GM19397 (cell line): ENCODE measurements at regions not wholly inside any gene's neighbourhood (a gene's known extent, or its start where the extent isn't known, plus 50 kb on each side); places are given as distances from the start of the nearest gene placed in this dataset.
"Not testable (repeated sequence)": the region's sequence is repeated elsewhere in the genome, so short reads cannot be mapped to it uniquely, and the experiment has no call there.

Experiments used
- ATAC-seq: cut with Tn5 transposase; IDR thresholded peaks from one replicate; pipeline ENCODE4 v1.9.1; 2021; ENCODE audit warnings: mild to moderate bottlenecking, moderate library complexity; ENCODE audit not compliant: unreplicated experiment

GRCh38 chr12:91640021-91640420 lies 457.4 kb upstream of the DCN start:
- ATAC-seq: no peak

GRCh38 chr12:91639327-91639726 lies 456.7 kb upstream of the DCN start:
- no peak for ATAC-seq

GRCh38 chr12:91637789-91638624 lies 455.4 kb upstream of the DCN start:
- ATAC-seq: no peak

- ATAC-seq: no peak
These were observed 454.1 kb upstream of the DCN start for GRCh38 chr12:91636721-91637120.

GRCh38 chr12:91634386-91634713 lies 451.7 kb upstream of the DCN start:
- ATAC-seq: not testable (repeated sequence)

- no peak for ATAC-seq
These were observed 451.2 kb upstream of the DCN start for GRCh38 chr12:91633734-91634357.

GRCh38 chr12:91633206-91633605 lies 450.6 kb upstream of the DCN start:
- ATAC-seq: no peak

- ATAC-seq: no peak
These were observed 449.6 kb upstream of the DCN start for GRCh38 chr12:91632042-91632786.

GRCh38 chr12:91630596-91631293 lies 448.1 kb upstream of the DCN start:
- no peak for ATAC-seq

GRCh38 chr12:91630083-91630482 lies 447.5 kb upstream of the DCN start:
- ATAC-seq: no peak

- ATAC-seq: no peak
These were observed 446.8 kb upstream of the DCN start for GRCh38 chr12:91629440-91629839.

GRCh38 chr12:91628656-91629055 lies 446.0 kb upstream of the DCN start:
- no peak for ATAC-seq

- no peak for ATAC-seq
These were observed 444.6 kb upstream of the DCN start for GRCh38 chr12:91627225-91627624.

- no peak for ATAC-seq
These were observed 440.4 kb upstream of the DCN start for GRCh38 chr12:91622981-91623380.

GRCh38 chr12:91622037-91622436 lies 439.4 kb upstream of the DCN start:
- no peak for ATAC-seq

GRCh38 chr12:91620992-91621391 lies 438.4 kb upstream of the DCN start:
- ATAC-seq: no peak

GRCh38 chr12:91620422-91620821 lies 437.8 kb upstream of the DCN start:
- ATAC-seq: no peak

- no peak for ATAC-seq
These were observed 435.7 kb upstream of the DCN start for GRCh38 chr12:91618281-91618680.

- no peak for ATAC-seq
These were observed 435.2 kb upstream of the DCN start for GRCh38 chr12:91617818-91618217.

- no peak for ATAC-seq
These were observed 433.8 kb upstream of the DCN start for GRCh38 chr12:91616416-91616815.

GRCh38 chr12:91613223-91613779 lies 430.7 kb upstream of the DCN start:
- no peak for ATAC-seq
